Activated naive CD4-positive, alpha-beta T cell treated with anti-CD3 and anti-CD28 coated beads for 36 hours (primary cell): ENCODE measurements at regions not wholly inside any gene's neighbourhood (a gene's known extent, or its start where the extent isn't known, plus 50 kb on each side); places are given as distances from the start of the nearest gene placed in this dataset.
"Not testable (repeated sequence)": the region's sequence is repeated elsewhere in the genome, so short reads cannot be mapped to it uniquely, and the experiment has no call there.

ENCODE experiments used
- CTCF ChIA-PET: fragments of 350-600 bp; sonication (Branson Sonifier 250); formaldehyde crosslinking; loops from one replicate; lab custom pipeline; 2021; ENCODE audit warnings: antibody characterized with exemption; lab: Charles Lee
- DNase-seq: peaks from one replicate; pipeline ENCODE4 v3.0.0-alpha.2; 2020
- H3K27ac Mint-ChIP-seq: one replicate; pipeline ENCODE4 v1.8.0; 2021; ENCODE audit warnings: mild to moderate bottlenecking, mixed read lengths
- H3K27me3 Mint-ChIP-seq: one replicate; pipeline ENCODE4 v1.8.0; 2021; ENCODE audit warnings: low read depth, mixed read lengths
- H3K36me3 Mint-ChIP-seq: one replicate; pipeline ENCODE4 v1.8.0; 2021; ENCODE audit warnings: low read depth, mixed read lengths
- H3K4me1 Mint-ChIP-seq: one replicate; pipeline ENCODE4 v1.8.0; 2021; ENCODE audit warnings: low read depth, mixed read lengths
- H3K4me3 Mint-ChIP-seq: one replicate; pipeline ENCODE4 v1.8.0; 2021; ENCODE audit warnings: mild to moderate bottlenecking, moderate library complexity, mixed read lengths
- H3K9me3 Mint-ChIP-seq: one replicate; pipeline ENCODE4 v1.8.0; 2021; ENCODE audit warnings: mixed read lengths
- intact Hi-C: fragments of 100-400 bp; cut with micrococcal nuclease; formaldehyde crosslinking; loops from one replicate; pipeline ENCODE4 v1.15.1; 2023

DNA sequence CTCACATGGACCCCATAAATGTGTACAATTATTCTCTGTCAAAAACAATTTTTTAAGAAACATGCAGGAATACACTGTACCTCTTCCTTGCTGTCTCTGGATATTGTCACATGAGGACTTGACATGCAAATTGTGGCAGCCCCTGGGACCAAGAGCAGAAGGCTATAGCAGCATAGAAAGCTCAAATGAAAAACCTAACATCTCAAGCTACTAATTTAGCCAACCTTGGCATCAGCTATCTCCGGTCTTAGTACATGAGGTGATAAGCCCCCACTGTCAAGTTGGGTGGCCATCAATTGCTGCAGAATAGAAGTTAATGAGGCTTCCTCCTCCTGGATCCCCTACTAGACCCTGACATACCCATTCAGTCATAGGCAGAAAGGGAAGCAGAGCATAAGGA lies 101.0 kb upstream of the CLEC6A start:
- H3K36me3 Mint-ChIP-seq, H3K4me3 Mint-ChIP-seq, H3K27ac Mint-ChIP-seq, H3K9me3 Mint-ChIP-seq, intact Hi-C loops, H3K4me1 Mint-ChIP-seq, CTCF ChIA-PET, DNase-seq: not testable (repeated sequence)
- H3K27me3 Mint-ChIP-seq = peaks cover 10% of the 10 kb centered on the region

DNA sequence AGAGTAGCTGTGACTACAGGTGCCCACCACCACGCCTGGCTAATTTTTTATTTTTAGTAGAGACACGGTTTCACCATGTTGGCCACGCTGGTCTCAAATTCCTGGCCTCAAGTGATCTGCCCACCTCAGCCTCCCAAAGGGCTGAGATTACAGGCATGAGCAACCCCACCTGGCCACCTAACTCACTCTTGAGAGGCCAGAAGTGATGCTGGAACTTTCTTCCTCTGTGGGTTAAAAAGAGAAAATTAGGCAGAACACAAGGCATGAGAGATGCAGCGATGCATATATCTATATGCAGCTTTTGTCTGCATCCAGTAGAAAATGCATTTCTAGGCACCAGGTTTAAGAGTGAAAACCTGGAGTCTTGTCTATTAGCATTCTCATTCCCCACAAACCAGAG lies 100.2 kb upstream of the CLEC6A start:
- H3K9me3 Mint-ChIP-seq, H3K4me1 Mint-ChIP-seq, H3K4me3 Mint-ChIP-seq, H3K27ac Mint-ChIP-seq, CTCF ChIA-PET, H3K36me3 Mint-ChIP-seq, DNase-seq, intact Hi-C loops: not testable (repeated sequence)
- peaks cover 10% of the 10 kb centered on the region for H3K27me3 Mint-ChIP-seq

DNA sequence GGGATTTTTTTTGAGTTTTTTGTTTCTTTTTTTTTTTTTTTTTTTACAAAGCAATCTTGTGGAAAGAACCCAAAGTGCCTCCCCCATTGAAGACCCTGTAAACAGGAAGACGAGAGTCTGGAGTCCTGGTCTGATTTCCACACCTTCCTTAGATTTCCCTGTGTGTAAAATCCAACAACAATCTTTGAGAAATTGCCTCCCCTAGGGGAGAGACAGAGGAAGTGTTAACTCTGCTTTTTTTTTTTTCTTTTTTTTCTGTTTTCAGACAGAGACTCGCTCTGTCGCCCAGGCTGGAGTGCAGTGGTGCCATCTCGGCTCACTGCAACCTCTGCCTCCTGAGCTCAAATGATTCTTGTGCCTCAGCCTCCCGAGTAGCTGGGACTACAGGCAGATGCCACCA lies 82.0 kb upstream of the CLEC6A start:
- H3K4me3 Mint-ChIP-seq, H3K36me3 Mint-ChIP-seq, H3K27me3 Mint-ChIP-seq, H3K27ac Mint-ChIP-seq, H3K9me3 Mint-ChIP-seq, CTCF ChIA-PET, intact Hi-C loops, DNase-seq, H3K4me1 Mint-ChIP-seq: not testable (repeated sequence)

DNA sequence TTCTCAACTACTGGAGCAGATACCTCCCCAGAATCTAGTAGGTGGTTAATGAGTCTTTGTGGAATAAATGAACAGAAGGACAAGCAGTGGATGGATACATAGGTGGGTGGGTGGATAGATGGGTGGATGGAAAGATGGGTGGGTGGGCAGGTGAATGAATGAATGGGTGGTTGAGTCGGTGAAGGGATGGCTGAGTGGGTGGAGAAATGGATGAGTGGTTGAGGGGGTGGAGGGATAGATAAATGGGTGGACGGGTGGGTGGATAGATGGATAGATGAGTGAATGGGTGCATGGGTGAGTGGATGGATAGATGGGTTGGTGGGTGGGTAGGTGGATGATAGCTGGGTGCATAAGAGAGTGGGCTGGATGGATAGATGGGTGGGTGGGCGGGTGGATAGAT lies 80.6 kb upstream of the CLEC6A start:
- H3K27ac Mint-ChIP-seq, H3K4me3 Mint-ChIP-seq, DNase-seq, intact Hi-C loops, CTCF ChIA-PET, H3K27me3 Mint-ChIP-seq, H3K36me3 Mint-ChIP-seq, H3K4me1 Mint-ChIP-seq, H3K9me3 Mint-ChIP-seq: not testable (repeated sequence)

DNA sequence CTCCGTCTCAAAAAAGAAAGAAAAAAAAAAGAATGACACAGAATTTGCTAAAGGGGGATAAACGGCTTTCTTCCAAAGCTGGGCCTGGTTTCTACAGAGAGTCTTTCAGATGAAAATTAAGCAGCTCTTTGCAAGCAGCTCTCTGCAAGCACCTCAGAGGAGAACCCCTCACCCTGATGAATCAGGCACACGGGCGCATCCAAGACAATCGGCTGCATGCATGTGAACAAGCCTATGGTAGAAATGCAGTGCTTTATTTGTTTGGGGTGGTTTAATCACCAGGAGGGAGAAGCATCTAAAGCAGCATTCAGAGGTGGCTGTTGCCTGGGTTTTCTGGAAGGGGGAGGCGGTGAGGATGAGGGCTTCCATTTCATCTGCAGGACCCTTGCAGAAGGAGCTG lies 78.0 kb upstream of the CLEC6A start:
- H3K27ac Mint-ChIP-seq, CTCF ChIA-PET, DNase-seq: not testable (repeated sequence)

DNA sequence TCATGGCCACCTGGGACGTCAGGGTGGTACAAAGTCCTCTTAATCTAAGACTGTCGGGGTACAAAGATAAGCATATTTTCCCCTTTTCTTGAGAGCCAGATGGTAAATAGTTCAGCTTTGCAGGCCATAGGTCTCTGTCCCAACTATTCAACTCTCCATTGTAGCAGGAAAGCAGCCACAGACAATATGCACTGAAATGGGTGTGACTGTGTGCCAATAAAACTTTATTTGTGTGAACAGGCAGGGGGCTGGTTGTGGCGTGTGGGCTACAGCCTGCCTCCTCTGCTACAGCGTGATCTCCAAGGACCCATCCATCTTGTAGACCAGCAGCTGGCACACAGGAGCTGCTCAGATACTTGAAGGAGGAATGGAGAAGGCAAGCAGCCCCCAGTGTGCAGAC lies 73.2 kb upstream of the CLEC6A start:
- intact Hi-C loops, H3K4me1 Mint-ChIP-seq, H3K4me3 Mint-ChIP-seq, H3K27me3 Mint-ChIP-seq, CTCF ChIA-PET, H3K9me3 Mint-ChIP-seq, H3K36me3 Mint-ChIP-seq, H3K27ac Mint-ChIP-seq, DNase-seq: not testable (repeated sequence)

More for the DNA sequence above, 78.0 kb upstream of the CLEC6A start:
- H3K36me3 Mint-ChIP-seq, H3K4me3 Mint-ChIP-seq, H3K9me3 Mint-ChIP-seq, intact Hi-C loops, H3K4me1 Mint-ChIP-seq, H3K27me3 Mint-ChIP-seq: not testable (repeated sequence)

DNA sequence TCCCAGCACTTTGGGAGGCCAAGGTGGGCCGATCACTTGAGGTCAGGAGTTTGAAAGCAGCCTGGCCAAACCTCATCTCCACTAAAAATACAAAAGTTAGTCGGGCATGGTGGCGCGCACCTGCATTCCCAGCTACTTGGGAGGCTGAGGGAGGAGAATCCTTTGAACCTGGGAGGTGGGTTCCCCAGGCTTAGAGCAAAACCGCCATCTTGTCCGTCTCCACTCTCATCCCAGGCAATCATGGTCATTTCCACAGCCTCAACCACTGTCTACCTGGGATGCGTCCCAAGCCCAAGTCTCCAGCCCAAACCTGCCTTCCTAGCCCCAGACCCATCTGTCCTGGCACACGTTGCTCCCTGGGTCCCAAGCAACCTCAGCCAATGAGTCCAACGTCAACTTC lies 71.1 kb upstream of the CLEC6A start:
- CTCF ChIA-PET, H3K36me3 Mint-ChIP-seq, H3K4me3 Mint-ChIP-seq, H3K9me3 Mint-ChIP-seq, H3K27ac Mint-ChIP-seq, intact Hi-C loops, DNase-seq, H3K4me1 Mint-ChIP-seq: not testable (repeated sequence)
- peaks cover 12% of the 10 kb centered on the region for H3K27me3 Mint-ChIP-seq

DNA sequence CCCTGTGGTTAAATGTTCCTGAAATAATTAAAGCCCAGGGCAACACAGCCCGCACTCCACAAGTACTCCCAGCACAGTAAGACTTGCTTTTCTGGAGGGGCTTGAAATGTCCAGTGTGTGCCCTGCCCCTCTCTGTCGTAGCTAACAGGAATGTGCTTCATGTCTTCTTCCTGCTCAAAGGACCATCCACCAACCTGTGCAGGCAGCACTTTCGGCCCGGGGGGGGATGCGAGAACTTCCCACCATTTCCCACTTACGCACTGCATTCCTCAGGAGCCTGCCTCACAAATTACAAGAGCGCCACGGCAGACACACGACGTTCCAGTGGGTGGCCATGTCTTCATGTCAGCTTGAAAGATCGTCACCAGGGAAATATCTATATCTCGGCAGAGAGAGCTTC lies 70.3 kb upstream of the CLEC6A start:
- CTCF ChIA-PET, H3K4me3 Mint-ChIP-seq, DNase-seq: not testable (repeated sequence)

DNA sequence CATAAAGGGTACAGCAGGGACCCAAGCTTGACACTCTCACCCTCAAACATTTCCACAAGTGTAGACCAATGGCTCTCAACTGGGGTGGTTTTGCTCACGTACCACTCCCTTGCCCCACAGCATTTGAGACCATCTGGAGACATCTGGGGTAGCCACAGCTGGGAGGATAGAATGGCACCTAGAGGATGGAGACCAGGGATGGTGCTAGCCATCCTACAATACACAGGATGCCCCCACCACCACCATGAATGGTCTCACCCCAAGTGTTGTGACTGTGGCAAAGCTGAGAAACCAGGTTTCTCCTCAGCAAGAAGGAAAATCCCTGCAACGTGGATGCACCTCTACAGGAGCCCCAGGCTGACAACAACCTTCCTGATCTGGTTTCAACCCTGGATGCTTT lies 69.1 kb upstream of the CLEC6A start:
- intact Hi-C loops, H3K4me1 Mint-ChIP-seq, DNase-seq, H3K27ac Mint-ChIP-seq, CTCF ChIA-PET, H3K4me3 Mint-ChIP-seq, H3K9me3 Mint-ChIP-seq, H3K36me3 Mint-ChIP-seq: not testable (repeated sequence)
- peaks cover 16% of the 10 kb centered on the region for H3K27me3 Mint-ChIP-seq

More for the DNA sequence above, 70.3 kb upstream of the CLEC6A start:
- H3K4me1 Mint-ChIP-seq, H3K36me3 Mint-ChIP-seq, H3K27ac Mint-ChIP-seq, intact Hi-C loops, H3K9me3 Mint-ChIP-seq: not testable (repeated sequence)
- H3K27me3 Mint-ChIP-seq = peaks cover 12% of the 10 kb centered on the region

DNA sequence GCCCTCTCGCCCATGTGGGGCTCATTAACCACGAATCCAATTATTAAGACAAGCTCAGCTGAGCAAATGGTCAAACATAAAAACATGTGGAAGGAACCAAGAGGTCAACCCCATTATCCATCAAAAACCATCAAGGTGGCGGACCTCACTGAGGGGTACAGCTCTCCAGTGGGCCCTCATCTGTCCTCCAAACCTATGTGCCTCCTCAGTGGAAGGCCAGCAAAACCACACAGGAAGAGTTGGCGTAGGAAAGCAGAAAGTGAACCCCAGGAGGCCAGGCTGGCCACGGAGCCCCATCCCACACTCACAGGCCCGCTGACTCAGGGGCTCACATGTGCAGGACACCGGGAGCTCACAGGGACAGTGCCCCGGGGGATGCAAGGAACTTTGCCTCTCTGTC lies 66.5 kb upstream of the CLEC6A start:
- intact Hi-C loops, DNase-seq, H3K9me3 Mint-ChIP-seq, H3K4me1 Mint-ChIP-seq, CTCF ChIA-PET, H3K27ac Mint-ChIP-seq, H3K36me3 Mint-ChIP-seq: not testable (repeated sequence)
- Mint-ChIP-seq H3K27me3 (peaks cover 21% of the 10 kb centered on the region), H3K4me3 (peak overlapping the region; percentile 39)

DNA sequence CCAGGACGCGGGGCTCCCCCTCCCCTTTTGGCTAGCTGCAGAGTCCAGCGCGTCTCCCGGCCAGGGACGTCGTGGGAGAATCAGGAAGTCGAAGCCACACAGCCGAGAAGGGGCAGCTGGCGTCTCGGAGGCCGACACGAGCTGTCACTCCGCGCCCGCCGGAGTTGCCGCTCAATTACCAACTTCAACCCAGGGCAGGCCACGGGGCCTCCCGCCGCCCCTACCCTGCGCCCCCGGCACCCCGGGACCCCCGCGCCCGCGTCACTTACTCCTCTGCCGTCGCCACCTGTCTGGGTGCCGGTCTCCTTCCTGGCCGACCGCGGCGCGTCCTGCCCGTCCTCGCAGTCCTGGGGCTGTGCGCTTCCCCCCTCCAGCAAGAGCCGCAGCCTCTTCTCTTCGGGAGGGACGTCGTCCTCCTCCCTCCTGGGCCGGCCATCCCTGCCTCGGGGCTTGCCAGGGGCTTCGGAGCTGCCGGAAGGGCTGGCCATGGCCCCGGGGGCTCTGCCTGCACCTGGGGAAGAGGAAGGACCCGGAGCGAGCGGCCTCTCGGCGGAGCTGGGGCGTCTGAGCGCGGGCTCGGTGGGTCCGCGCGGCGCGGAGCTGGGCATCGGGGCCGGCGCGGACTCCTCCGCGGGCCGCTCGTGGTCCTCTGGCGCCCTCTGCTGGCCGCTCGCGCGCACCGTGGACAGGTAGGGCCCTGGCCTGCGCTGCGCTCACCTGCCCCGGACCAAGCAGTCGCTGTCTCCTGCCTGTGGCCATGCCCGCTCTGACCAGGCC lies 65.6 kb upstream of the CLEC6A start:
- H3K4me1 Mint-ChIP-seq, H3K36me3 Mint-ChIP-seq, H3K9me3 Mint-ChIP-seq, H3K27ac Mint-ChIP-seq, intact Hi-C loops: not testable (repeated sequence)
- peak; percentile 82 for DNase-seq
- CTCF ChIA-PET = interaction anchor here (0.5 to 1.4 kb wide), 7 partner anchors 11 to 209 kb away, joined by 3 to 4 read pairs (median 3); no protein-coding TSS in a partner anchor
- Mint-ChIP-seq H3K27me3 (peaks cover 19% of the 10 kb centered on the region), H3K4me3 (peak overlapping the region; percentile 53)

DNA sequence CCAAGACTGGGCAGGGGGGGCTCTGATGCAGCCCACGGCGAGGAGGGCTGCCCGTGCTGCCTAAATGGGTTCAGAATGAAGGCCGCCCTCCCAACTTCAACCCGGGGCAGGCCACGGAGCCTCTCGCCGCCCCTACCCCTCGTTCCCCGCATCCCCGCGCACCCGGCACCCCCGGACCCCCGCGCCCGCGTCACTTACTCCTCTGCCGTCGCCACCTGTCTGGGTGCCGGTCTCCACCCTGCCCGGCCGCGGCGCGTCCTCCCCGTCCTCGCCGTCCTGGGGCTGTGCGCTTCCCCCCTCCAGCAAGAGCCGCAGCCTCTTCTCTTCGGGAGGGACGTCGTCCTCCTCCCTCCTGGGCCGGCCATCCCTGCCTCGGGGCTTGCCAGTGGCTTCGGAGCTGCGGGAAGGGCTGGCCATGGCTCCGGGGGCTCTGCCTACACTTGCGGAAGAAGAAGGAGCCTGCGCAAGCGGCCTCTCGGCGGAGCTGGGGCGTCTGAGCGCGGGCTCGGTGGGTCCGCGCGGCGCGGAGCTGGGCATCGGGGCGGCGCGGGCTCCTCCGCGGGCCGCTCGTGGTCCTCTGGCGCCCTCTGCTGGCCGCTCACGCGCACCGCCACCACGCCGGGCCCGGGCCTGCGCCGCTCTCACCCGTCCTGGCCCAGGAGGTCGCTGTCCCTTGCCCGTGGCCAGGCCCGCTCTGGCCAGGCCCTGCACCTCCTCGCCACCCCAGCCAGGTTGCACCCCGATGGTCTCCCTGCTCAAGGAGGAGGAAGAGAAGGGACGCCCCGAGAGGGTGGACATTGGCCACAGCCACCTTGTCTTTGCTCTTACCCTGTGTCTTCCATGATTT lies 59.3 kb upstream of the CLEC6A start:
- peak overlapping the region; percentile 43 for H3K4me3 Mint-ChIP-seq
- DNase-seq = peak; percentile 66
- H3K36me3 Mint-ChIP-seq, H3K27ac Mint-ChIP-seq, H3K4me1 Mint-ChIP-seq, CTCF ChIA-PET, intact Hi-C loops, H3K27me3 Mint-ChIP-seq, H3K9me3 Mint-ChIP-seq: not testable (repeated sequence)

DNA sequence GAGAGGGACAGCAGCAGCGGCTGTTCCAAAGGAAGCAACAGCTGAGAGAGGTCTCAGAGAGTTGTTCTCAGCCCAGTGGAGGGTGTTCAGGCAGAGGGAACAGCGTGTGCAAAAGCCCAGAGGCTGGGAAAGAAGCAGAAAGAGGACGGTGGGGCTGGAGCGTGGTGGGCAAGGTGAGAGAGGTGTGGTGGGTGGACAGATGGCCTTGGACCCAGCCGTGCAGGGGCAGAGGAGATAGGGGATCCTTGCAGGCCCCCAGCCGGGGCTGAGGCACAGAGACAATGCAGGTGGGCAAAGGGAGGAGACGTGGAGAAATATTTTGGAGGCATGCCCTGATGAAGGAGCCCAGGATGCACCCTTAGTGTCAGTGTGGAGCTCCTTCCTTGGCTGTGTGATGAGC lies 58.4 kb upstream of the CLEC6A start:
- H3K4me1 Mint-ChIP-seq, intact Hi-C loops, H3K27ac Mint-ChIP-seq, DNase-seq, H3K4me3 Mint-ChIP-seq, CTCF ChIA-PET, H3K27me3 Mint-ChIP-seq, H3K36me3 Mint-ChIP-seq, H3K9me3 Mint-ChIP-seq: not testable (repeated sequence)
